HG02885 (cell line): ENCODE measurements at regions not wholly inside any gene's neighbourhood (a gene's known extent, or its start where the extent isn't known, plus 50 kb on each side); places are given as distances from the start of the nearest gene placed in this dataset.

ENCODE experiments used
- ATAC-seq: cut with Tn5 transposase; IDR thresholded peaks from one replicate; pipeline ENCODE4 v1.9.1; 2021; ENCODE audit warnings: mild to moderate bottlenecking; ENCODE audit not compliant: unreplicated experiment, poor library complexity

- no peak for ATAC-seq
Measured at GRCh38 chr5:92421196-92421595, 1038.1 kb upstream of the ARRDC3 start.

GRCh38 chr5:92419261-92419660 is 1036.1 kb upstream of the ARRDC3 start:
- ATAC-seq = no peak

- ATAC-seq = no peak
Measured at GRCh38 chr5:92418341-92418740, 1035.2 kb upstream of the ARRDC3 start.

- no peak for ATAC-seq
Measured at GRCh38 chr5:92409134-92409533, 1026.0 kb upstream of the ARRDC3 start.

- no peak for ATAC-seq
Measured at GRCh38 chr5:92402956-92403702, 1020.0 kb upstream of the ARRDC3 start.

GRCh38 chr5:92402045-92402444 is 1018.9 kb upstream of the ARRDC3 start:
- ATAC-seq = no peak

- ATAC-seq = no peak
Measured at GRCh38 chr5:92401492-92401891, 1018.4 kb upstream of the ARRDC3 start.

GRCh38 chr5:92394936-92395335 is 1011.8 kb upstream of the ARRDC3 start:
- ATAC-seq = no peak

GRCh38 chr5:92390657-92391056 is 1007.5 kb upstream of the ARRDC3 start:
- no peak for ATAC-seq

GRCh38 chr5:92380069-92380770 is 997.1 kb upstream of the ARRDC3 start:
- ATAC-seq = no peak

- no peak for ATAC-seq
Measured at GRCh38 chr5:92378966-92379611, 996.0 kb upstream of the ARRDC3 start.

- ATAC-seq = no peak
Measured at GRCh38 chr5:92374859-92375258, 991.7 kb upstream of the ARRDC3 start.

GRCh38 chr5:92372766-92373165 is 989.6 kb upstream of the ARRDC3 start:
- no peak for ATAC-seq

GRCh38 chr5:92371889-92372235 is 988.7 kb upstream of the ARRDC3 start:
- ATAC-seq = no peak

GRCh38 chr5:92371171-92371888 is 988.2 kb upstream of the ARRDC3 start:
- ATAC-seq = no peak

- ATAC-seq = no peak
Measured at GRCh38 chr5:92370032-92370431, 986.9 kb upstream of the ARRDC3 start.

GRCh38 chr5:92369587-92369986 is 986.5 kb upstream of the ARRDC3 start:
- no peak for ATAC-seq

- ATAC-seq = no peak
Measured at GRCh38 chr5:92364986-92365550, 982.0 kb upstream of the ARRDC3 start.

- no peak for ATAC-seq
Measured at GRCh38 chr5:92353107-92354030, 970.3 kb upstream of the ARRDC3 start.
